ENCODE measurements at regions not wholly inside any gene's neighbourhood (a gene's known extent, or its start where the extent isn't known, plus 50 kb on each side); places are given as distances from the start of the nearest gene placed in this dataset.
"Not testable (repeated sequence)": the region's sequence is repeated elsewhere in the genome, so short reads cannot be mapped to it uniquely, and the experiment has no call there.

GRCh38 chr14:48723841-48724495 lies 862.2 kb downstream of the RPS29 start:
- no peak for DNase-seq (ENCODE audit: low spot score)

DNA sequence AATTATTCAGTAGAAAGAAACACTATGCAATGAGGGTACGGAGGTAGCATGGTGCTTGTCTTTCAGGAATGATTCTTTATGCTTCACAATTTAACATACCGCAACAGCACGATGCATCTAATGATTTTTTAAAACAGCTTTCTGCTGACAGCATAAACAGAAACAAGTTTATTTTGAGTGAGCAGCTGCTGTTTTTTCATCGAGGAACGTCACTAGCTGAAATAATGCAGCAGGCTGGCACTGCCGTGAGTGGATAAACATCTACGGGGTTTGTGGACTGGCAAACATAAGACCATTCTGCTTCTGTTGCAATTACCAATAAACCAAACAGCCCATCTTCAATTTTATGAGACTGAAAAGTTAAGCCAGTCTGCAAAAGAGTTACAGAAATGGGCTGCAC lies 871.8 kb downstream of the RPS29 start:
- no peak for DNase-seq (ENCODE audit: low spot score)

GRCh38 chr14:48710133-48710532 lies 876.0 kb downstream of the RPS29 start:
- no peak for DNase-seq (ENCODE audit: low spot score)

DNA sequence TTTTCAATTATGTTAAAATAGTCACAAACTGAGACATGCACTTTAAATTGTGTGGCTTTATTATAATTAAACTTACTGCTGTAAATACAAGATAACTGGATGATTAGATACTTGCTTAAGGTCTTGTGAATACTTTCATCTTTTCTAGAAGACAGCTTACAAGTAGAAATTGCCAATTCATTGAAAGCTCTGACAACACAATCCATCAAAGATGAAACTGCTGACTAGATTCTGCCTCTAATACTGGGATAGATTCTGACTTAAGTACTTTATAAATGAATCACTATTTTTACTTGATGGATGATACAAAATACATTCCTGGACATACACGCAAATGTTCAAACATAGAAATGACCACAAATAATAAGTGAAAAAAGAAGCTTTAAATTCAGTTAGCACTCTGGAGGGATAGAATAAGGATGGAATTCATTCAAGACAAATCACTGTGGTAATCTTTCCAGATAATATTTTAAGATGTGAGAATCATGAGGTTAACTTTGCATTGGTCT lies 876.8 kb downstream of the RPS29 start:
- no peak for DNase-seq (ENCODE audit: low spot score)

DNA sequence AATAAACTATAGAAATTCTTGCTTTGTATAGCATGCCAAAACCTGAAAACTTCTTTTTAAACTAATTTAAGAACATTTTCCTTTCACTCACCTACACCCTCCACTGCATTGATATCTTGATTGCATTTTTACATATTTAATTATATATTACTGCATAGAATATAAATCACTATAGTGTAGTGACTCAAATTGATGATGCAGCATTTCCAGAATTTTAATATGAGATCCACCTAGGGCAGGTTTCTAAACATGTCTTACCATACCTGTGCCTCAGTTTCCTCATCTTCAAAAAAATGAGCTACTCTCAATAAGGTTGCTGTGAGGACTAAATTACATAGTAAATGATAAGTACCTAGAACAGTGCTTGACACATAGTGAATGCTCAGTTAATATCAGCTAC lies 881.5 kb downstream of the RPS29 start:
- DNase-seq (ENCODE audit: low spot score): no peak

- DNase-seq (ENCODE audit: low spot score): peak; percentile 51
Observed at GRCh38 chr14:48703728-48704467, 882.3 kb downstream of the RPS29 start.

- DNase-seq (ENCODE audit: low spot score): not testable (repeated sequence)
Observed at GRCh38 chr14:48697362-48697761, 888.8 kb downstream of the RPS29 start.

GRCh38 chr14:48693793-48694192 lies 892.4 kb downstream of the RPS29 start:
- DNase-seq (ENCODE audit: low spot score): no peak

DNA sequence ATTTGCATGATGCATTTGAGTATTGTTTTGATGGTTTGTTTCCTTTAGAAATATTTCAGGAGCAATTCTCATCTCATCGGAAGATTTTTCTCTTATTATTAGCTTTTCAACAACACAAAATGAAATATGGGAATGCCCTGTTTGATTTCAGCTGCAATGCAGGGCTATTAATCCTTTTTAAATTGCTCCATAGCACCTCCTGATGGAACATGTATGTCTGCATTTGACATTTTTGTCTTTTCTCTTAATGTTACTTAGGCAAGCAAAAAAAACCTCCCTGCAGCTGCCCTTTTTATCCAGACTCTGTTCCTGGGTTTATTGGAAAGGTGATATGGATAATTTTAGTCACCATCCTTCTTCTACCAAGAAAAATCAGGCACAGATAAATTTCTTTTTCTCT lies 895.8 kb downstream of the RPS29 start:
- no peak for DNase-seq (ENCODE audit: low spot score)

DNA sequence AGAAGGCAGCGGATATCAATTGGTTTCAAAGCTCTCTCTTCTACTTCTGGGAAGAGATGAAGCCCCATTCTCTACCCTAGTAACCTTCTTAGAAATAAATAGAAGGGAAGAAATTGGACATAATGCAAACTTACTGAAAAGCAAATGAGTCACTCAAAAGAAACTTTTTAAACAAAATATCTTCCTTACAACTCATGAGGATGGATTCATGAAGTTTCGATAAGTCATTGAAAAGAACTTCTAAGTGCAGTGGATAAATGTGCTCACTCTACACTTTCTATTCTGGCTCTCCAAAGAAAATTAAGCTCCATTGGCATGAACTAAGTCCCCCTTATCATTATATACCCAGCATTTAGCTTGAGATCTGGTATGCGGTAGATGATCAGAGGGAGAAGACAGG lies 899.5 kb downstream of the RPS29 start:
- no peak for DNase-seq (ENCODE audit: low spot score)

- no peak for DNase-seq (ENCODE audit: low spot score)
Observed at GRCh38 chr14:48672506-48672905, 913.7 kb downstream of the RPS29 start.

GRCh38 chr14:48670939-48671338 lies 915.2 kb downstream of the RPS29 start:
- no peak for DNase-seq (ENCODE audit: low spot score)

- no peak for DNase-seq (ENCODE audit: low spot score)
Observed at GRCh38 chr14:48665077-48665784, 920.9 kb downstream of the RPS29 start.

DNA sequence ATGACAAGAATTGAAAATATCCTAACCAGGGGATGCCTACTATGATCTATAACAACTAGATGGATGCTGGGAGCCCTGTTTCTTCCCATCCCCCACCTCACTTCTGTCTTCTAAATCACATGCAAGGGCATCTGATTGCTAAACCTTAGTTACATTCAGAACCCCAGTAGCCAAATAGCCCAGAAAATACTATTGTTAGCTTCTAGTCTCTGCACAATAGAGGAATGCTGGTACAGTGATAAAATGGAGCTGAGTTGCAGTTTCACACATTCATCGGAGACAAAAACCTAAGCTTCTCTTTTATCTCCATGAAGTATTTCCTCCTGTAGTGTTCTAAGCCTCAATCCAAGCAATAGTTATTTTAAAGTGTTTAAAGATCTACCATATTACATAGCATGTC lies 942.9 kb downstream of the RPS29 start:
- DNase-seq (ENCODE audit: low spot score): no peak

DNA sequence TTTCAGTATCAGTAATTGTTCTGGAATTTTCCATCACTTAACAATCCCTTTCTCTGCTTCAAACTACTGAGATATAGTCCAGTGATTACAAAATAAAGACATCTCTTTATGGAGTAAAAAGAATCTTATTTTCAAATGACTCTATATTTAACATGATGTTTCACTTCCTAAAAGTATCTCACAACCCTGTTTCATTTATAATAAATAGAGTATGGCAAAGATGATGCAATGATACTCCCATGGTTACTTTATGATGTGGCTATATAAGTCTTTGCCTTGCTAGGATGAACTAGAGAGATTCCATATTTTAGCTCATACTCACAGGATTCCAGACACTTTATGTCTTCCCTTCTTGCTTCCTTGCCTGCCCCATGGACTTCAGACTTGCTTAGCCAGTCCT lies 953.5 kb upstream of the MDGA2 start:
- no peak for DNase-seq (ENCODE audit: low spot score)

DNA sequence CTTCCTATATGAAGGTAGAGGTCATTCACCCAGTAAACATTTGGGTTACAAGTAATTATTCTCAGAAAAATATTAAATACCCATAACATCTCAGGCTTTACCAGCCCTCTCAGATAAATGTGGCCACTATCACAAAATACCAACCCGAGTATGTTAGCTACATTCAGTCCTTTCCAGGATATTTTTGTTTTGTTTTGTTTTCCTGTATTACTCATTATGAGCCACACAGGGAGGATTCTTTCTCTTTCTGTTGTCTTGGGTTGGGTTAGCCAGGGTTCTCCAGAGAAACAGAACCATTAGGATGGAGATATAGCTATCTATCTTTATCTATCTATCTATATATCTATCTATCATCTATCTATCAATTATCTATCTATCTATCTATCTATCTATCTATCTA lies 947.6 kb upstream of the MDGA2 start:
- no peak for DNase-seq (ENCODE audit: low spot score)

GRCh38 chr14:48618057-48618456 lies 942.7 kb upstream of the MDGA2 start:
- no peak for DNase-seq (ENCODE audit: low spot score)

DNA sequence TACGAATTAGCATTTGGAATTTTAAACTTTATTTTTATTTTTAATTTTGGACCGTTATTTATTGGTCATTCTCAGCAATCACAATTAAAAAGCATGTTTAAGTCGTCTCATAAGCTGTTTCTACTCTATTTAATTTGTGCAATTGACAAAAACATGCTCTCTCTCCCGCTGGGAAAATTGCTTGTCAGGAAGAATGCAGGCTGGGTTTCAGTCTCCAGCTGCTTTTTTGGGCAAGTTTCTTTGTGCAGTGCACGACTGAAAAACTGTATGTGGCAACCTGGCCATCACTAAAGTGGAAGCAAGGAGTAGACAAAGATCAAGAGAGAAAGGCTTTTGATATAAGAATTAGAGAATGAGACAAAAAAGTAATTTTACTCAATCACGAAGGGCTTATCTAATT lies 941.5 kb upstream of the MDGA2 start:
- DNase-seq (ENCODE audit: low spot score): no peak

DNA sequence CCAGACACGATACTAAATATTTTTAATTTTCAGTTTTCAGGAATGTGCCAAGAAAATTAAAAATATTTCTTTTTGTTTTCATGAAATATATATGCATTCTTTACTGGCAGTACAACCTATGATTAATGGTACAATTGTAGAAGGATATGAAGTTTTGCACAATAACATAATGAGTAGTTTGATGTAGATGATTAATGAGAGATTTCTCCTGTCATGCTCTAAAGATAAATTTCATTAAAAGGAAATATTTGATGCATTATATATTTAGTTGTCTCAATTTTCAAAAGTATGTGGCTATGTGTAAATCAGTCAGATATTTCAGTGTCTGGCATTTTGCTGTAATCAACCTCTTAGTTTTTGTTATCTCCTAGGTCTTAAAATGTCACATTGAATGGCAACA lies 940.2 kb upstream of the MDGA2 start:
- DNase-seq (ENCODE audit: low spot score): no peak

DNA sequence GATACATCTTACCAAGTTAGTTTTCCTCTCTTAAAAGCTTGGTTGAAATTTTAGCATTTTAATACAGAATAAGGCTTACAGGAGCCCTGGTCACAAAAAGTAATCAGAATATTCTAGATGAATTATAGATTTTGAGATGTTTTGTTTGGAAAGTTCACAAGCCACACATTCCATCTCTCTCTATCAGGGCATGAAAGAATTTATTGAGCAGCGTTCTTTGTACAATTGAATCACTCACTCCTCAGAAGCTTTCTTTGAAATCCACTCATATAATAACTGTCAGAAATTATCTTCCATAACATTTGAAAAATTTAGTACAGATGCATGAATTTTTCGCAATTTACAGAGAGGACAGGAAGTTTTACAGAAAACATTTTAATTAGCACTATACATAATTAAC lies 938.6 kb upstream of the MDGA2 start:
- DNase-seq (ENCODE audit: low spot score): no peak

- DNase-seq (ENCODE audit: low spot score): not testable (repeated sequence)
Observed at GRCh38 chr14:48606960-48607359, 931.6 kb upstream of the MDGA2 start.

DNA sequence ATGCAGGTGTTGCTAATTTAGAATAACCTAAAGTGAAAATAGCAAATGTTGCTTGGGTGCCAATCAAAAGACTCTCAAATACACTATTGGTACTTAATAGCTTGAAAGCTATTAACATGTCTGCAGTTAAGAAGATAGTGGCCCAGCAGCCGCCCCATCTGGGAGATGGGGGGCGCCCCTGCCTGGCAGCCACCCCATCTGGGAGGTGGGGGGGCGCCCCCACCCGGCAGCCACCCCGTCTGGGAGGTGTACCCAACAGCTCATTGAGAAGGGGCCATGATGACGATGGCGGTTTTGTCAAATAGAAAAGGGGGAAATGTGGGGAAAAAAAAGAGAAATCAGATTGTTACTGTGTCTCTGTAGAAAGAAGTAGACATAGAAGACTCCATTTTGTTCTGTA lies 923.1 kb upstream of the MDGA2 start:
- no peak for DNase-seq (ENCODE audit: low spot score)

- DNase-seq (ENCODE audit: low spot score): no peak
Observed at GRCh38 chr14:48586099-48586498, 910.7 kb upstream of the MDGA2 start.
